Stimulated activated CD4-positive, alpha-beta T cell treated with anti-CD3 and anti-CD28 coated beads, Interleukin-1b, Interleukin-23, amount 100 ng/mL, for 48 hours (primary cell): ENCODE measurements at regions not wholly inside any gene's neighbourhood (a gene's known extent, or its start where the extent isn't known, plus 50 kb on each side); places are given as distances from the start of the nearest gene placed in this dataset.

Experiments used
- DNase-seq: peaks from one replicate; pipeline ENCODE4 v3.0.0-alpha.2; 2020

GRCh38 chrX:26347171-26347570, 131.2 kb downstream of the MAGEB5 start:
- no peak for DNase-seq

DNA sequence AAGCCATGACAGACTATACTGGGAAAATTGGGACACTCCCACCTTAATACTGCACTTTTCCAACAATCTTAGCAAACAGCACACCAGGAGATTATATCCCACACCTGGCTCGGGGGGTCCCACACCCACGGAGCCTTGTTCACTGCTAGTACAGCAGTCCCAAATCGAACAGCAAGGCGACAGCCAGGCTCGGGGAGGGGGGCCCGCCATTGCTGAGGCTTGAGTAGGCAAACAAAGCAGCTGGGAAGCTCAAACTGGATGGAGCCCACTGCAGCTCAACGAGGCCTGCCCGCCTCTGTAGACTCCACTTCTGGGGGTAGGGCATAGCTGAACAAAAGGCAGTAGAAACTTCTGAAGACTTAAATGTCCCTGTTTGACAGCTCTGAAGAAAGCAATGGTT, 118.3 kb downstream of the MAGEB5 start:
- DNase-seq = no peak

DNA sequence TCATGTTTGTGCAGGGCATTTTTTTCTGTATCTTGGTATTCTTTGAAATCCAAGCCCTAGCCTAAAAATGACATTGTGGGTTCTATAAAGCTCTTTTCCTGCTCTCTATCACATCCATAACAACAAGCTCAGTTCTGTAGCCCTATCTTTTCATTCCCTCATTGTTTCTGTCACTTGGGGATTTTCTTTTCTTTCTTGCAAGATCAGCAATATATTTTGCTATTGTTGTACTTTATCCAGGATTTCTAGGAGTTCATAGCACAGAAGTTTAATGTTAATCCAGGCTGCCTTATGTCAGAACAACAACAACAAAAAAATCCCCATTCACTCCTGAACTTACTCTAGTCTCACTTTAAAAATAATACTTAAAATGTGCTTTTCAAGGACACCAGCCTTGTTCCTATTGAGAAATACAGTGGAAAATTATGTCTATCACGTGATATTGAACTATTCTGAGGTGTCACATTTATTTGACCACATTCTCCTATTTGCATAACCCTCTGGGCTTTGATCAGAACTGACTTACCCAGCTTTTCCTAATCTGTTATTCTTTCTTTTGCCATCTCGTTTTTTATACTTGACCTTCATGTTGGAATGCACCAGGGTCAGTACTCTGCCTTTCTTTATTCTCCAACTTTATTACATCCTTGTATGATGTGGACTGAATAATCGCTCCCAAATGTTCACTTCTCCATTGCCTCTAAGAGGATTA, 112.8 kb downstream of the MAGEB5 start:
- DNase-seq = no peak

DNA sequence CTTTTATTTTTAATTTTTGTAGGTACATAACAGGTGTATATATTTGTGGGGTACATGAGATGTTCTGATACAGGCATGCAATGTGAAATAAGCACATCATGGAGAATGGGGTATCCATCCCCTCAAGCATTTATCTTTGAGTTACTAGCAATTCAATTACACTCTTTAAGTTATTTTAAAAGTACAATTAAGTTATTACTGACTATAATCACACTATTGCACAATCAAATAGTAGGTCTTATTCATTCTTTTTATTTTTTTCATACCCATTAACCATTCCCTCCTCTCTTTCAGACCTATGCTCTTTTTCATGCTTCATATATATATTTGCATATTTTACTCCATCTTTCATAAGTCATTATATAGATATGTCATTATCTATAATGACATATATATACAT, 93.3 kb downstream of the MAGEB5 start:
- no peak for DNase-seq

GRCh38 chrX:26295425-26295824, 79.5 kb downstream of the MAGEB5 start:
- no peak for DNase-seq

- DNase-seq = no peak
Observed at GRCh38 chrX:26286836-26287235, 70.9 kb downstream of the MAGEB5 start.
